Osteoblast (primary cell): ENCODE measurements at regions not wholly inside any gene's neighbourhood (a gene's known extent, or its start where the extent isn't known, plus 50 kb on each side); places are given as distances from the start of the nearest gene placed in this dataset.

Experiments used
- DNase-seq: peaks from one replicate; pipeline ENCODE4 v3.0.0; 2011; ENCODE audit warnings: low spot score, mixed read lengths; ENCODE audit not compliant: insufficient read length; ENCODE audit errors: missing footprints
- H2AFZ ChIP-seq: 2 replicates; pipeline ENCODE4 v1.6.0; 2011; ENCODE audit warnings: mild to moderate bottlenecking, low read length
- H3K27ac ChIP-seq: 2 replicates; pipeline ENCODE4 v1.5.1; 2011; ENCODE audit warnings: mild to moderate bottlenecking, low read depth, low read length, moderate library complexity
- H3K27me3 ChIP-seq: 2 replicates; pipeline ENCODE4 v1.6.0; 2012; ENCODE audit warnings: mild to moderate bottlenecking, control low read depth, inconsistent platforms, low read length, moderate library complexity; ENCODE audit not compliant: insufficient read depth
- H3K36me3 ChIP-seq: 2 replicates; pipeline ENCODE4 v1.5.1; 2011; ENCODE audit warnings: mild to moderate bottlenecking, low read length, control low read depth, moderate library complexity; ENCODE audit not compliant: insufficient read depth
- H3K4me1 ChIP-seq: 2 replicates; pipeline ENCODE4 v1.5.1; 2011; ENCODE audit warnings: mild to moderate bottlenecking, low read length, control low read depth, moderate library complexity; ENCODE audit not compliant: insufficient read depth
- H3K4me2 ChIP-seq: 2 replicates; pipeline ENCODE4 v1.6.0; 2011; ENCODE audit warnings: mild to moderate bottlenecking, low read length; ENCODE audit not compliant: insufficient read depth
- H3K4me3 ChIP-seq: fragments of 200-600 bp; sonication (generic); 3 replicates; pipeline ENCODE4 v1.5.1; 2012; ENCODE audit warnings: mild to moderate bottlenecking, low read length, inconsistent platforms; ENCODE audit not compliant: insufficient read depth
- H3K79me2 ChIP-seq: 2 replicates; pipeline ENCODE4 v1.6.0; 2012; ENCODE audit warnings: mild to moderate bottlenecking, low read length, control low read depth, inconsistent platforms; ENCODE audit not compliant: insufficient read depth
- H3K9me3 ChIP-seq: 2 replicates; pipeline ENCODE4 v1.5.1; 2011; ENCODE audit warnings: low read depth, low read length, control low read depth
- H4K20me1 ChIP-seq: 2 replicates; pipeline ENCODE4 v1.6.0; 2012; ENCODE audit warnings: mild to moderate bottlenecking, low read length, control low read depth; ENCODE audit not compliant: insufficient read depth
- CTCF ChIP-seq: IDR thresholded peaks from 2 replicates; pipeline ENCODE4 v1.5.1; 2011; ENCODE audit warnings: mild to moderate bottlenecking, low read depth, low read length, moderate library complexity; ENCODE audit errors: extremely low read depth

DNA sequence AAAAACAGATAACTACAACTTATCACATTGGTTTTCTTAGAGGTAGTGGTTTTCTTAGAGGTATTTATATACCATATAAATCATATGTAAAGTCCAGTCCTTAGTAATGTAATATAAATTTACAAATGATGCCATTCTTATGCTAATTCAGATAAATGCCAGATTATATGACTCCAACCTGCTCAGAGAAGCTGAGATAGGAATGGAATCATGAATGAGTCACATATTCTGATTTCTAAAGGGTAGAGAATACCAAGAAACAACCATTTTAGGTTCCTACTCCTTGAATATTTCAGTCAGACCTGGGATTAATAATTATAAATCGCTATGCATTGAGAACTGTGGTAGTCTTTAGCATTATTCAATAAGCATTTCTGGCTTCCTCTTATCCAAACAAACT is 760.1 kb upstream of the NEGR1 start:
- no peaks in the 10 kb centered on the region for H3K9me3 ChIP-seq

DNA sequence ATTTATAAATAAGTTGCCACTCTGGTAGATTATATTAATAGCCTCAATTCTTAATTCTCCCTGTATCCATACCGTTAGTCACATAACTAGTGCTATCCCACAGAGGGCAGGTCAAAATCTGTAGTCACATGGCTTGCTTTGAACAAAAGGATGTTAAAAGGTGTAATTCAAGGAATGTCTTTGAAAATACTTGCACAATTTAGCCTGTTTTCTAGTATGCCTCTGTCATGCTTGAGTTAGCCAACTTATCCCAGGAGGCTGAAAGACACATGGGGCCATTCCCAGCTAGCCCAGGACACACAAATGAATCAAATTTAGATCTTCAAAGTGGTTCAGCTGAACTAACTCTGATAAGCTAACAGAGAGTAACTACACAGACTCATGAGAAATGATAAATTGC is 758.5 kb upstream of the NEGR1 start:
- no peak for TF ChIP-seq CTCF
- H3K4me3 ChIP-seq = no peak overlapping the region
- no peaks in the 10 kb centered on the region for H3K4me1 ChIP-seq
- H3K79me2 ChIP-seq = no peaks in the 10 kb centered on the region
- no peak for DNase-seq
- no peaks in the 10 kb centered on the region for H4K20me1 ChIP-seq
- H3K9me3 ChIP-seq = no peaks in the 10 kb centered on the region
- no peaks in the 10 kb centered on the region for H3K36me3 ChIP-seq
- H2AFZ ChIP-seq = no peak overlapping the region
- no peaks in the 10 kb centered on the region for H3K27me3 ChIP-seq
- no peak overlapping the region for H3K4me2 ChIP-seq
- no peak overlapping the region for H3K27ac ChIP-seq

More for the DNA sequence above, 760.1 kb upstream of the NEGR1 start:
- no peak for TF ChIP-seq CTCF
- Histone ChIP-seq H3K4me2 (no peak overlapping the region), H3K4me3 (no peak overlapping the region), H3K79me2 (no peaks in the 10 kb centered on the region), H3K27ac (no peak overlapping the region), H4K20me1 (no peaks in the 10 kb centered on the region), H2AFZ (no peak overlapping the region), H3K4me1 (no peaks in the 10 kb centered on the region), H3K27me3 (no peaks in the 10 kb centered on the region), H3K36me3 (no peaks in the 10 kb centered on the region)
- no peak for DNase-seq

DNA sequence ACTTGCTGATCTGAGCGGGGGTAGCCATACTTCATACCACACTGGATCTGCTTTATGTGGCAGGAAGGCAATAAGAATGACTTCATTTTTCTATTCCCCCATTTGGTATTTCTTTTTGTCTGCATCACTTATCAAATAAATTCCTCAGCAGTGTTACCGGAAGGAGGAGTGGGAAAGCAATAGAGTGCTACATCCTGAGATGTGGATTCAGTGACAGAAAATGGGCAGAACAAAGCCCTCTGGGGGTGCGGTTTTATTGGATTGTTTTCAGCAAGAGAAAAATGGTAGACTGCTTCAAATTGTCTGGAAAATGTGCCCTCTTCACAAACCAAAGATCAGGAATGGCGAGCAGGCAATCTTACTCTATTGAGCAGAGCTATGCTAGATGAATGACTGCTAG is 751.9 kb upstream of the NEGR1 start:
- H3K27ac ChIP-seq = no peak overlapping the region
- H3K4me3 ChIP-seq = no peak overlapping the region
- H2AFZ ChIP-seq = no peak overlapping the region
- no peaks in the 10 kb centered on the region for H3K27me3 ChIP-seq
- H4K20me1 ChIP-seq = no peaks in the 10 kb centered on the region
- no peaks in the 10 kb centered on the region for H3K79me2 ChIP-seq
- H3K9me3 ChIP-seq = no peaks in the 10 kb centered on the region
- H3K4me1 ChIP-seq = no peaks in the 10 kb centered on the region
- H3K4me2 ChIP-seq = no peak overlapping the region
- no peak for DNase-seq
- H3K36me3 ChIP-seq = no peaks in the 10 kb centered on the region
- no peak for TF ChIP-seq CTCF

DNA sequence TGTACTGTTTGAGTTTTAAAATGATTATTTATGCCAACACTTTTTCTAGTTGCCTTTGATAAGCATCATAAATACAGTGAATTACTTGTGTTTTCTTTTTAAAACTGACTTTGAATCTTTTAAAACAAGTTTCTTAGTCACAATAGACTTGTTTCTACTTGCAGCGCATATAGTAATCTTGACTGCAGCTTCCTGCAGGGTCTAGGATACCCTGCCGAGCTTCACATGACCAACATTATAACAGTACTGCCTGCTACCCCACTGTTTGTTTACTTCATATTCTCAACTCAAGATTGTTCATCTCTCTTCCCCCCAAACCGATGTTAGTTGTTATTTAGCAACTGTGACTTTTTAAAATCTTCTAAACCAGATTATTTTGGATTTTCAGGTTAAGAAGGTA is 751.3 kb upstream of the NEGR1 start:
- Histone ChIP-seq H3K4me2 (no peak overlapping the region), H4K20me1 (no peaks in the 10 kb centered on the region), H3K79me2 (no peaks in the 10 kb centered on the region), H3K36me3 (no peaks in the 10 kb centered on the region), H3K4me3 (no peak overlapping the region), H3K27ac (no peak overlapping the region), H3K4me1 (no peaks in the 10 kb centered on the region), H3K27me3 (no peaks in the 10 kb centered on the region), H2AFZ (no peak overlapping the region), H3K9me3 (no peaks in the 10 kb centered on the region)
- no peak for DNase-seq
- no peak for TF ChIP-seq CTCF
